ENCODE measurements at regions not wholly inside any gene's neighbourhood (a gene's known extent, or its start where the extent isn't known, plus 50 kb on each side); places are given as distances from the start of the nearest gene placed in this dataset.
"Not testable (repeated sequence)": the region's sequence is repeated elsewhere in the genome, so short reads cannot be mapped to it uniquely, and the experiment has no call there.

GRCh38 chr14:51460011-51460410 is 191.7 kb upstream of the FRMD6 start:
- TF ChIP-seq CTCF (IDR thresholded peaks at IDR 0.05) = no peak

GRCh38 chr14:51462182-51462581 is 189.5 kb upstream of the FRMD6 start:
- Histone ChIP-seq H3K36me3 (no peaks in the 10 kb centered on the region), H3K27me3 (no peaks in the 10 kb centered on the region), H3K4me3 (no peak overlapping the region), H3K9me3 (no peaks in the 10 kb centered on the region), H3K4me1 (no peaks in the 10 kb centered on the region), H3K27ac (no peak overlapping the region)
- no peak for TF ChIP-seq CTCF (IDR thresholded peaks at IDR 0.05)
- no peak for DNase-seq (ENCODE audit: low spot score in 2 of 2)
- intact Hi-C loops (cut with DNase I) = no loop called here

More at GRCh38 chr14:51460011-51460410, 191.7 kb upstream of the FRMD6 start:
- no peaks in the 10 kb centered on the region for H3K36me3 ChIP-seq
- no peaks in the 10 kb centered on the region for H3K9me3 ChIP-seq
- intact Hi-C loops (cut with DNase I) = no loop called here
- no peak for DNase-seq (ENCODE audit: low spot score in 2 of 2)
- H3K27ac ChIP-seq = no peak overlapping the region
- H3K4me1 ChIP-seq = no peaks in the 10 kb centered on the region
- H3K4me3 ChIP-seq = no peak overlapping the region
- no peaks in the 10 kb centered on the region for H3K27me3 ChIP-seq

GRCh38 chr14:51462706-51463105 is 189.0 kb upstream of the FRMD6 start:
- H3K4me1 ChIP-seq = no peaks in the 10 kb centered on the region
- no peaks in the 10 kb centered on the region for H3K27me3 ChIP-seq
- no peak for DNase-seq (ENCODE audit: low spot score in 2 of 2)
- H3K36me3 ChIP-seq = no peaks in the 10 kb centered on the region
- no peak for TF ChIP-seq CTCF (IDR thresholded peaks at IDR 0.05)
- H3K4me3 ChIP-seq = no peak overlapping the region
- H3K9me3 ChIP-seq = no peaks in the 10 kb centered on the region
- intact Hi-C loops (cut with DNase I) = no loop called here
- no peak overlapping the region for H3K27ac ChIP-seq

GRCh38 chr14:51463461-51463860 is 188.2 kb upstream of the FRMD6 start:
- Histone ChIP-seq H3K27ac (no peak overlapping the region), H3K4me3 (no peak overlapping the region), H3K36me3 (no peaks in the 10 kb centered on the region), H3K4me1 (no peaks in the 10 kb centered on the region), H3K27me3 (no peaks in the 10 kb centered on the region), H3K9me3 (no peaks in the 10 kb centered on the region)
- DNase-seq (ENCODE audit: low spot score in 2 of 2) = no peak
- TF ChIP-seq CTCF (IDR thresholded peaks at IDR 0.05) = no peak
- intact Hi-C loops (cut with DNase I) = no loop called here

- Histone ChIP-seq H3K36me3 (no peaks in the 10 kb centered on the region), H3K27me3 (no peaks in the 10 kb centered on the region), H3K4me1 (no peaks in the 10 kb centered on the region), H3K4me3 (no peak overlapping the region), H3K27ac (no peak overlapping the region), H3K9me3 (no peaks in the 10 kb centered on the region)
- intact Hi-C loops (cut with DNase I) = no loop called here
- TF ChIP-seq CTCF (IDR thresholded peaks at IDR 0.05) = no peak
- no peak for DNase-seq (ENCODE audit: low spot score in 2 of 2)
Observed at GRCh38 chr14:51464411-51464810, 187.3 kb upstream of the FRMD6 start.

GRCh38 chr14:51465486-51465885 is 186.2 kb upstream of the FRMD6 start:
- no peaks in the 10 kb centered on the region for H3K4me1 ChIP-seq
- no peak for TF ChIP-seq CTCF (IDR thresholded peaks at IDR 0.05)
- H3K27me3 ChIP-seq = no peaks in the 10 kb centered on the region
- H3K4me3 ChIP-seq = no peak overlapping the region
- intact Hi-C loops (cut with DNase I) = no loop called here
- H3K27ac ChIP-seq = no peak overlapping the region
- no peaks in the 10 kb centered on the region for H3K36me3 ChIP-seq
- no peak for DNase-seq (ENCODE audit: low spot score in 2 of 2)
- no peaks in the 10 kb centered on the region for H3K9me3 ChIP-seq

- H3K4me3 ChIP-seq; DNase-seq (ENCODE audit: low spot score in 2 of 2); H3K4me1 ChIP-seq; H3K27me3 ChIP-seq; H3K36me3 ChIP-seq; H3K9me3 ChIP-seq; H3K27ac ChIP-seq; intact Hi-C loops (cut with DNase I): not testable (repeated sequence)
Observed at GRCh38 chr14:51467392-51467791, 184.3 kb upstream of the FRMD6 start.

All from ascending aorta (tissue), 2 donors.